Hepatocyte (in vitro differentiated cells): ENCODE measurements at regions not wholly inside any gene's neighbourhood (a gene's known extent, or its start where the extent isn't known, plus 50 kb on each side); places are given as distances from the start of the nearest gene placed in this dataset.

ENCODE experiments used
- CTCF ChIP-seq: fragments of 200-600 bp; sonication (generic); IDR thresholded peaks from 2 replicates; pipeline ENCODE4 v1.5.1; 2016; ENCODE audit warnings: antibody characterized with exemption, mild to moderate bottlenecking; ENCODE audit not compliant: poor library complexity
- EZH2 ChIP-seq: fragments of 200-600 bp; sonication (generic); IDR thresholded peaks from 2 replicates; pipeline ENCODE4 v1.6.1; 2016; ENCODE audit warnings: antibody characterized with exemption, mild to moderate bottlenecking, borderline replicate concordance
- EZH2phosphoT487 ChIP-seq: fragments of 200-600 bp; sonication (generic); IDR thresholded peaks from one replicate; pipeline ENCODE4 v1.6.1; 2018; ENCODE audit warnings: antibody characterized with exemption, mild to moderate bottlenecking, low read depth, moderate library complexity; ENCODE audit not compliant: unreplicated experiment, severe bottlenecking

GRCh38 chr14:53368066-53368465 is 214.9 kb upstream of the DDHD1 start:
- peak; percentile 32 for TF ChIP-seq EZH2phosphoT487
- no peak for TF ChIP-seq CTCF
- TF ChIP-seq EZH2 = no peak
